GM13977 (cell line): ENCODE measurements at regions not wholly inside any gene's neighbourhood (a gene's known extent, or its start where the extent isn't known, plus 50 kb on each side); places are given as distances from the start of the nearest gene placed in this dataset.

Source experiments
- DNase-seq: peaks from one replicate; pipeline ENCODE4 v3.0.0; 2012; ENCODE audit warnings: low spot score
- CTCF ChIP-seq: IDR thresholded peaks from 2 replicates; pipeline ENCODE4 v1.5.1; 2012; ENCODE audit warnings: mild to moderate bottlenecking, control low read depth; ENCODE audit not compliant: insufficient read depth; ENCODE audit errors: extremely low read depth, missing control alignments
- in situ Hi-C: fragments of 300-500 bp; cut with MboI; formaldehyde crosslinking; loops from one replicate; pipeline ENCODE4 v1.12.0; 2022; ENCODE audit warnings: low sequenced_read_pairs, low pct_unique_long_range_greater_than_20kb, mixed read lengths, inconsistent platforms; ENCODE audit not compliant: unreplicated experiment

- no peak for TF ChIP-seq CTCF
- DNase-seq = no peak
- in situ Hi-C loops = no loop called here
Measured at GRCh38 chr1:207218512-207219362, 102.7 kb upstream of the CD55 start.

- DNase-seq = no peak
- no peak for TF ChIP-seq CTCF
- in situ Hi-C loops = no loop called here
Measured at GRCh38 chr1:207219979-207220889, 101.2 kb upstream of the CD55 start.

- in situ Hi-C loops = no loop called here
- no peak for TF ChIP-seq CTCF
- DNase-seq = no peak
Measured at GRCh38 chr1:207221934-207222351, 99.5 kb upstream of the CD55 start.

- in situ Hi-C loops = no loop called here
- TF ChIP-seq CTCF = no peak
- DNase-seq = no peak
Measured at GRCh38 chr1:207223162-207223561, 98.3 kb upstream of the CD55 start.

- in situ Hi-C loops = no loop called here
- TF ChIP-seq CTCF = no peak
- DNase-seq = no peak
Measured at GRCh38 chr1:207224666-207225065, 96.8 kb upstream of the CD55 start.

GRCh38 chr1:207227131-207227630 lies 94.3 kb upstream of the CD55 start:
- in situ Hi-C loops = no loop called here
- DNase-seq = no peak
- no peak for TF ChIP-seq CTCF
